ENCODE measurements at regions not wholly inside any gene's neighbourhood (a gene's known extent, or its start where the extent isn't known, plus 50 kb on each side); places are given as distances from the start of the nearest gene placed in this dataset.

- ChIA-PET CTCF (no interaction called here), POLR2A (no interaction called here)
- Histone ChIP-seq H3K36me3 (ENCODE audit: control insufficient read depth, insufficient read depth, low read length) (no peaks in the 10 kb centered on the region), H3K27ac (ENCODE audit: low read length) (no peak overlapping the region), H3K9me3 (ENCODE audit: control insufficient read depth, insufficient read depth, low read depth, low read length) (no peaks in the 10 kb centered on the region), H3K27me3 (ENCODE audit: control insufficient read depth, insufficient read depth, low read length) (peaks cover 2% of the 10 kb centered on the region; the same call in 1 of the 2 replicates), H3K4me1 (ENCODE audit: control insufficient read depth, insufficient read depth, low read length) (no peaks in the 10 kb centered on the region), H3K4me3 (ENCODE audit: low read depth in 2 of 2, low read length in 2 of 2) (no peak overlapping the region)
- TF ChIP-seq CTCF (IDR thresholded peaks at IDR 0.05) (no peak), POLR2AphosphoS5 (IDR thresholded peaks at IDR 0.05; ENCODE audit: low read depth, low read length) (no peak), TCF7L2 (IDR thresholded peaks at IDR 0.05; ENCODE audit: low read depth, low read length) (no peak), REST (IDR thresholded peaks at IDR 0.05; ENCODE audit: insufficient read depth in 1 of 2, low read depth in 2 of 2, low read length in 1 of 2) (no peak), SIN3A (IDR thresholded peaks at IDR 0.05; ENCODE audit: borderline replicate concordance, insufficient read depth, low read depth, low read length) (no peak)
- intact Hi-C loops (cut with micrococcal nuclease; ENCODE audit: unreplicated experiment), result loop anchor here (10.0 kb wide), 1 partner anchor 85 kb away; no protein-coding TSS in a partner anchor
- BruUV-seq (replicated peaks), result no TSS peak
- in situ Hi-C loops (cut with HindIII; ENCODE audit: low pct_unique_long_range_greater_than_20kb, low sequenced_read_pairs), result no loop called here
- DNase-seq (ENCODE audit: low read depth, low spot score) (no peak), ATAC-seq (no peak)
Observed at GRCh38 chr10:43699516-43699915, 50.8 kb upstream of the ZNF32 start.
